H1 (cell line): ENCODE measurements at regions not wholly inside any gene's neighbourhood (a gene's known extent, or its start where the extent isn't known, plus 50 kb on each side); places are given as distances from the start of the nearest gene placed in this dataset.

Experiments used
- CTCF ChIA-PET: fragments of 300-600 bp; sonication (Branson Sonifier 250); formaldehyde crosslinking; loops from one replicate; lab custom pipeline; 2021; ENCODE audit not compliant: partially characterized antibody; lab: Charles Lee
- POLR2A ChIA-PET: fragments of 300-600 bp; sonication (Branson Sonifier 250); formaldehyde crosslinking; loops from one replicate; lab custom pipeline; 2021; ENCODE audit warnings: inconsistent platforms; ENCODE audit not compliant: partially characterized antibody; lab: Charles Lee
- DNase-seq, 2 experiments: peaks; one replicate each; pipeline versions ENCODE4 v3.0.0 to v3.0.0-alpha.2; 2010 to 2022; ENCODE audit warnings: low spot score in 2 of 2, low read depth in 1 of 2, mixed read lengths in 1 of 2
- FAIRE-seq: peaks from 2 replicates; lab custom pipeline; 2011; peaks lifted over from hg19 to GRCh38; lab: Jason Lieb, UNC
- H2AFZ ChIP-seq: 2 replicates; pipeline ENCODE4 v1.8.1; 2012; ENCODE audit warnings: low read length, inconsistent platforms
- H2AK5ac ChIP-seq: 2 replicates; pipeline ENCODE4 v1.6.1; 2013; ENCODE audit warnings: low read depth, low read length
- H2BK120ac ChIP-seq: replicated peaks from 2 replicates; pipeline ENCODE3; 2013; ENCODE audit warnings: low read depth, low read length, inconsistent platforms
- H2BK12ac ChIP-seq: 2 replicates; pipeline ENCODE4 v1.6.1; 2013; ENCODE audit warnings: low read depth, low read length
- H2BK15ac ChIP-seq: 2 replicates; pipeline ENCODE4 v1.6.1; 2013; ENCODE audit warnings: low read length
- H2BK20ac ChIP-seq: 2 replicates; pipeline ENCODE4 v1.6.1; 2013; ENCODE audit warnings: low read length
- H2BK5ac ChIP-seq: 2 replicates; pipeline ENCODE4 v1.6.1; 2013; ENCODE audit warnings: low read depth, low read length
- H3K14ac ChIP-seq: 2 replicates; pipeline ENCODE4 v1.6.1; 2013; ENCODE audit warnings: inconsistent platforms; ENCODE audit not compliant: insufficient read length
- H3K18ac ChIP-seq: 2 replicates; pipeline ENCODE4 v1.6.1; 2013; ENCODE audit warnings: low read length; ENCODE audit errors: extremely low read depth
- H3K23ac ChIP-seq: 2 replicates; pipeline ENCODE4 v1.6.1; 2013; ENCODE audit warnings: inconsistent platforms; ENCODE audit not compliant: insufficient read length
- H3K23me2 ChIP-seq: 2 replicates; pipeline ENCODE4 v1.6.1; 2013; ENCODE audit warnings: low read depth, low read length
- H3K27ac ChIP-seq: 2 replicates; pipeline ENCODE4 v1.6.1; 2011; ENCODE audit warnings: low read depth, low read length, inconsistent platforms
- H3K27me3 ChIP-seq, 4 experiments: replicated peaks in 1 of 4; 1 replicate in 1 of 4; 2 replicates in 3 of 4; pipeline versions ENCODE4 v1.6.1 to v1.8.1; 2011 to 2013; ENCODE audit warnings: low read length in 3 of 4, mild to moderate bottlenecking in 3 of 4, inconsistent platforms in 2 of 4, mixed read lengths in 2 of 4, moderate library complexity in 1 of 4; ENCODE audit not compliant: control insufficient read depth in 3 of 4, insufficient read depth in 3 of 4; ENCODE audit errors: extremely low read depth in 1 of 4
- H3K36me3 ChIP-seq, 4 experiments: 2 replicates each; pipeline versions ENCODE4 v1.6.1 to v1.8.1; 2011 to 2013; ENCODE audit warnings: mild to moderate bottlenecking in 4 of 4, low read length in 3 of 4, moderate library complexity in 2 of 4, control low read depth in 1 of 4, inconsistent platforms in 1 of 4; ENCODE audit not compliant: insufficient read depth in 4 of 4, control insufficient read depth in 2 of 4
- H3K4ac ChIP-seq: replicated peaks from 2 replicates; pipeline ENCODE3; 2013; ENCODE audit warnings: low read length, low read depth, mixed read lengths, inconsistent platforms; ENCODE audit not compliant: insufficient read length
- H3K4me1 ChIP-seq, 4 experiments: replicated peaks in 1 of 4; 1 replicate in 1 of 4; 2 replicates in 3 of 4; pipeline versions ENCODE4 v1.6.1 to v1.8.1; 2011 to 2013; ENCODE audit warnings: low read length in 3 of 4, inconsistent platforms in 2 of 4, mixed read lengths in 1 of 4; ENCODE audit not compliant: insufficient read depth in 4 of 4, control insufficient read depth in 3 of 4
- H3K4me2 ChIP-seq, 2 experiments: 2 replicates each; pipeline versions ENCODE4 v1.6.1 to v1.8.1; 2011 to 2013; ENCODE audit warnings: low read depth in 2 of 2, low read length in 2 of 2, control low read depth in 1 of 2, inconsistent platforms in 1 of 2, mild to moderate bottlenecking in 1 of 2; ENCODE audit not compliant: insufficient read depth in 1 of 2
- H3K4me3 ChIP-seq, 4 experiments: fragments of 200-600, 300-600 bp in 1 of 4; sonication (generic), shearing (Covaris generic), sonication (Bioruptor Twin) in 1 of 4; 2 replicates each; pipeline versions ENCODE4 v1.5.1 to v1.8.1; 2011 to 2016; ENCODE audit warnings: low read length in 4 of 4, low read depth in 3 of 4, control low read depth in 2 of 4, inconsistent platforms in 2 of 4, mild to moderate bottlenecking in 2 of 4, mixed read lengths in 1 of 4, moderate library complexity in 1 of 4; ENCODE audit not compliant: insufficient read depth in 2 of 4; ENCODE audit errors: extremely low read depth in 1 of 4
- H3K56ac ChIP-seq: replicated peaks from 2 replicates; pipeline ENCODE3; 2013; ENCODE audit warnings: low read depth, mild to moderate bottlenecking, mixed read lengths, low read length, inconsistent platforms; ENCODE audit not compliant: insufficient read length
- H3K79me1 ChIP-seq: 2 replicates; pipeline ENCODE4 v1.6.1; 2013; ENCODE audit warnings: low read depth, low read length, control low read depth
- H3K79me2 ChIP-seq, 2 experiments: 2 replicates each; pipeline versions ENCODE4 v1.6.1 to v1.8.1; 2012 to 2013; ENCODE audit warnings: low read length in 2 of 2, mild to moderate bottlenecking in 2 of 2, inconsistent platforms in 1 of 2; ENCODE audit not compliant: insufficient read depth in 2 of 2, control insufficient read depth in 1 of 2
- H3K9ac ChIP-seq, 4 experiments: replicated peaks in 1 of 4; 1 replicate in 1 of 4; 2 replicates in 3 of 4; pipeline versions ENCODE4 v1.6.1 to v1.8.1; 2011 to 2013; ENCODE audit warnings: low read depth in 3 of 4, low read length in 3 of 4, control low read depth in 2 of 4, mild to moderate bottlenecking in 2 of 4, moderate library complexity in 2 of 4, inconsistent platforms in 1 of 4; ENCODE audit errors: extremely low read depth in 1 of 4
- H3K9me3 ChIP-seq, 2 experiments: 2 replicates each; pipeline versions ENCODE4 v1.6.1 to v1.8.1; 2012 to 2013; ENCODE audit warnings: mild to moderate bottlenecking in 2 of 2, moderate library complexity in 2 of 2, control low read depth in 1 of 2, inconsistent platforms in 1 of 2, low read depth in 1 of 2, low read length in 1 of 2, mixed read lengths in 1 of 2; ENCODE audit not compliant: insufficient read depth in 2 of 2
- H4K20me1 ChIP-seq, 2 experiments: replicated peaks in 1 of 2; 2 replicates each; pipeline versions ENCODE3 to v1.8.1; 2011 to 2013; ENCODE audit warnings: inconsistent platforms in 2 of 2, low read length in 2 of 2, mild to moderate bottlenecking in 1 of 2; ENCODE audit not compliant: insufficient read depth in 2 of 2, control insufficient read depth in 1 of 2
- H4K5ac ChIP-seq: 2 replicates; pipeline ENCODE4 v1.6.1; 2013; ENCODE audit warnings: low read length, low read depth, mixed read lengths, inconsistent platforms; ENCODE audit not compliant: insufficient read length
- H4K8ac ChIP-seq: 2 replicates; pipeline ENCODE4 v1.8.0; 2013; ENCODE audit warnings: mild to moderate bottlenecking, moderate library complexity, low read length, inconsistent platforms; ENCODE audit not compliant: insufficient read depth; ENCODE audit errors: extremely low read depth
- H4K91ac ChIP-seq: replicated peaks from 2 replicates; pipeline ENCODE3; 2013; ENCODE audit warnings: low read length, mixed read lengths, inconsistent platforms; ENCODE audit not compliant: insufficient read length
- CEBPB ChIP-seq: IDR thresholded peaks from 2 replicates; pipeline ENCODE4 v1.6.1; 2012; ENCODE audit warnings: low read depth, low read length
- CHD2 ChIP-seq: IDR thresholded peaks from 2 replicates; pipeline ENCODE4 v1.6.1; 2012; ENCODE audit warnings: low read length, improper control_type of control experiment
- E2F6 ChIP-seq: IDR thresholded peaks from 2 replicates; pipeline ENCODE4 v1.6.1; 2012; ENCODE audit warnings: inconsistent platforms
- EZH2 ChIP-seq: fragments of 200-600 bp; sonication (generic); IDR thresholded peaks from 2 replicates; pipeline ENCODE4 v1.7.1; 2012; ENCODE audit warnings: low read depth, mild to moderate bottlenecking, moderate library complexity, low read length, inconsistent platforms; ENCODE audit not compliant: severe bottlenecking
- GTF2F1 ChIP-seq: IDR thresholded peaks from 2 replicates; pipeline ENCODE4 v1.6.1; 2012; ENCODE audit warnings: low read depth, low read length, improper control_type of control experiment, borderline replicate concordance
- PHF8 ChIP-seq: fragments of 200-600 bp; sonication (generic); conservative IDR thresholded peaks from 2 replicates; pipeline ENCODE4 v1.7.1; 2012; ENCODE audit warnings: low read depth, mild to moderate bottlenecking, inconsistent platforms, low read length, moderate library complexity
- POLR2A ChIP-seq, 2 experiments: IDR thresholded peaks; 1 replicate in 1 of 2; 2 replicates in 1 of 2; pipeline ENCODE4 v1.6.1; 2011; ENCODE audit warnings: low read depth in 2 of 2, low read length in 2 of 2, mild to moderate bottlenecking in 2 of 2; ENCODE audit errors: control extremely low read depth in 1 of 2
- RAD21 ChIP-seq, 2 experiments: IDR thresholded peaks in 1 of 2; conservative IDR thresholded peaks in 1 of 2; 2 replicates each; pipeline ENCODE4 v1.6.1; 2011; ENCODE audit warnings: low read depth in 2 of 2, low read length in 2 of 2, improper control_type of control experiment in 1 of 2, inconsistent platforms in 1 of 2, mild to moderate bottlenecking in 1 of 2, moderate library complexity in 1 of 2
- RNF2 ChIP-seq: fragments of 200-900, 300-1000 bp; sonication (generic); IDR thresholded peaks from 2 replicates; pipeline ENCODE4 v1.7.1; 2016; ENCODE audit warnings: borderline replicate concordance, low read depth, mild to moderate bottlenecking, antibody characterized with exemption, low read length; ENCODE audit not compliant: poor library complexity, severe bottlenecking; ENCODE audit errors: missing control alignments
- SP4 ChIP-seq: IDR thresholded peaks from 2 replicates; pipeline ENCODE4 v1.6.1; 2012; ENCODE audit warnings: low read length, inconsistent platforms
- TBP ChIP-seq: IDR thresholded peaks from 2 replicates; pipeline ENCODE4 v1.6.1; 2011; ENCODE audit warnings: low read depth, low read length, improper control_type of control experiment
- TEAD4 ChIP-seq: IDR thresholded peaks from 2 replicates; pipeline ENCODE4 v1.6.1; 2012; ENCODE audit warnings: low read depth, low read length, inconsistent platforms, mixed read lengths
- YY1 ChIP-seq: IDR thresholded peaks from 2 replicates; pipeline ENCODE4 v1.6.1; 2011; ENCODE audit warnings: low read depth, mild to moderate bottlenecking, low read length
- WGBS, 2 experiments: shearing (Covaris generic) in 1 of 2; methylation state at CpG; one replicate each; pipeline versions ENCODE4 v1.1.6 to v1.1.7; 2013 to 2015; ENCODE audit warnings: low lambda C conversion rate in 2 of 2, mixed read lengths in 2 of 2, inconsistent platforms in 1 of 2, low coverage in 1 of 2, missing lambda C conversion rate in 1 of 2; ENCODE audit not compliant: insufficient replicate concordance in 2 of 2, insufficient coverage in 1 of 2, insufficient read length in 1 of 2; ENCODE audit errors: extremely low coverage in 1 of 2, missing lambda C conversion rate in 1 of 2; 5-methylcytosine and 5-hydroxymethylcytosine counted together
- TF ChIP-seq, protein P1 (sequence below): IDR thresholded peaks from 2 replicates; pipeline ENCODE4 v1.6.1; 2011; ENCODE audit warnings: low read depth, mild to moderate bottlenecking, low read length; ENCODE audit not compliant: insufficient read depth

- DNase-seq = no peak
- Histone ChIP-seq H3K4me3 (no peak overlapping the region), H2AK5ac (no peak overlapping the region), H3K4ac (no peak overlapping the region), H3K4me1 (no peaks in the 10 kb centered on the region), H2BK5ac (no peak overlapping the region), H2BK15ac (no peak overlapping the region), H4K91ac (no peak overlapping the region), H3K27me3 (no peaks in the 10 kb centered on the region), H3K4me2 (no peak overlapping the region), H4K20me1 (peaks cover 0 to 2% of the 10 kb centered on the region in 2 experiments), H3K56ac (no peak overlapping the region), H2BK12ac (no peak overlapping the region), H2BK20ac (no peak overlapping the region), H3K23ac (no peak overlapping the region), H4K5ac (no peak overlapping the region), H3K14ac (no peak overlapping the region), H3K27ac (no peak overlapping the region), H3K9me3 (no peaks in the 10 kb centered on the region), H3K79me1 (no peaks in the 10 kb centered on the region), H3K79me2 (no peaks in the 10 kb centered on the region), H3K9ac (no peak overlapping the region), H4K8ac (no peak overlapping the region), H2BK120ac (no peak overlapping the region), H2AFZ (no peak overlapping the region), H3K18ac (no peak overlapping the region), H3K36me3 (no peaks in the 10 kb centered on the region), H3K23me2 (no peaks in the 10 kb centered on the region)
- WGBS, 2 experiments = 95% methylated on average over 2 of the region's 2 CpGs; no CpG with 5 or more reads in 1 of the 2 experiments
- POLR2A ChIA-PET = no interaction called here
- CTCF ChIA-PET = interaction anchor here (0.6 to 1.4 kb wide), 3 partner anchors 79 to 192 kb away, joined by 3 to 4 read pairs (median 4); no protein-coding TSS in a partner anchor
- no peak for FAIRE-seq
- TF ChIP-seq TEAD4 = no peak
- no peak for TF ChIP-seq CHD2
- no peak for TF ChIP-seq YY1
- no peak for TF ChIP-seq GTF2F1
- no peak for TF ChIP-seq CEBPB
- no peak for TF ChIP-seq RNF2
- no peak for TF ChIP-seq E2F6
- TF ChIP-seq EZH2 = no peak
- TF ChIP-seq RAD21 (IDR thresholded peaks at IDR 0.05 in 1 of 2, conservative IDR thresholded peaks at IDR 0.05 in 1 of 2; ENCODE audit: low read depth in 2 of 2, low read length in 2 of 2) = no peak
- no peak for TF ChIP-seq PHF8
- TF ChIP-seq TBP = no peak
- TF ChIP-seq, protein P1, sequence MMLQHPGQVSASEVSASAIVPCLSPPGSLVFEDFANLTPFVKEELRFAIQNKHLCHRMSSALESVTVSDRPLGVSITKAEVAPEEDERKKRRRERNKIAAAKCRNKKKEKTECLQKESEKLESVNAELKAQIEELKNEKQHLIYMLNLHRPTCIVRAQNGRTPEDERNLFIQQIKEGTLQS = no peak
- no peak for TF ChIP-seq SP4
- no peak for TF ChIP-seq POLR2A (IDR thresholded peaks at IDR 0.05; ENCODE audit: control extremely low read depth in 1 of 2, low read depth in 2 of 2, low read length in 2 of 2)
These were observed 294.3 kb downstream of the FSIP2 start for GRCh38 chr2:186032930-186033329.
